ENCODE measurements at regions not wholly inside any gene's neighbourhood (a gene's known extent, or its start where the extent isn't known, plus 50 kb on each side); places are given as distances from the start of the nearest gene placed in this dataset.
A peak's percentile ranks its signal among the peaks of the same experiment; 100 is the strongest.
"Not testable (repeated sequence)": the region's sequence is repeated elsewhere in the genome, so short reads cannot be mapped to it uniquely, and the experiment has no call there.

DNA sequence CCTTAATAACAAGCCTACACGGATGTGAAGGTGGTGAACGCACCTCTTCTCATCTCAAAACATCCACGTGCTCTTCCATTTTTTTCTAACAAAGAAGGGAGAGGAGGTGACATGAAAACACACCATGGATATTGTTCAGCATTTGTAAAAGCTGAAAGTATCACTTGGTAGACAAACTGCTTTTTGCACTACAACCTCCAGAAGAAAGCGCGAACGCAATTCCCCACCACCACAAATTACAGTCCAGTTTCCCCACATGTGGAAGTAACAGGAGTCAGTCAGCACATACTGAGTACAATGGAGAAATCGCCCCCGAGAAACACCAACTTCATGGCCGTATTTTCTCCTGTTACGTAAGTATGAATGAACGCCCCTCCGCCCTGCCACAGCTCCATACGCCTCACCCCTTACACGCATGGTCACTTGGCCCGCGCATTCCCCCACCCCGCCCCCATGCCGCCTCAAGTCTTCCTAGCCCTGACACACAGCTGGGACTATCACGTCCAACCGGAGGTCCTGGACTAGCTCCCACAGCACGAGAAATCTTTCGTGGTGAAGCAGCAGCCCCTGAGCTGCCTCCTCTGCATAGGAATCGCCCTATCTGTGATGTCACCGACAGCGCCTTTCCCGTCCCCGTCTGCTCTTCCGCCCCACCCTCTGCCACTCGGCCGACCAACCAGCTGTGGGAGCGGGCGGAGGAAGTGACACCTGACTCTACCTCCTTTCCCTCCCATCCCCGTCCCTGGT is 62.4 kb upstream of the NBPF15 start:
- peak overlapping the region; percentile 59 for H3K9ac ChIP-seq (ENCODE audit: low read length)
- DNase-seq (ENCODE audit: low read depth, low spot score) (peak; percentile 57), ATAC-seq (peak; percentile 95)
- H3K79me2 ChIP-seq (ENCODE audit: insufficient read depth, low read length); intact Hi-C loops (cut with micrococcal nuclease); H3K4me1 ChIP-seq (ENCODE audit: control insufficient read depth in 1 of 2, insufficient read depth in 2 of 2, low read length in 2 of 2); CTCF ChIA-PET; H4K20me1 ChIP-seq (ENCODE audit: insufficient read depth); H3K27me3 ChIP-seq (ENCODE audit: insufficient read depth, low read length); H3K36me3 ChIP-seq (ENCODE audit: control insufficient read depth in 1 of 2, insufficient read depth in 2 of 2, low read length in 2 of 2); H3K9me2 ChIP-seq (ENCODE audit: insufficient read depth); RAD21 ChIA-PET (ENCODE audit: low non-redundant PET in 1 of 2, low total read pairs in 2 of 2, uncharacterized antibody in 2 of 2, unreplicated experiment in 2 of 2); H2AFZ ChIP-seq (ENCODE audit: low read depth, low read length, poor library complexity, severe bottlenecking); H3K4me3 ChIP-seq (replicated peaks in 1 of 2; ENCODE audit: low read depth in 1 of 2, low read length in 2 of 2); H3K9me3 ChIP-seq (ENCODE audit: control insufficient read depth in 1 of 2, insufficient read depth in 1 of 2, low read depth in 1 of 2, low read length in 2 of 2): not testable (repeated sequence)
- peak; percentile 97 for TF ChIP-seq POLR2A (IDR thresholded peaks at IDR 0.05; ENCODE audit: borderline replicate concordance, extremely low read depth, insufficient read depth, insufficient read length)
- TF ChIP-seq SP1 (IDR thresholded peaks at IDR 0.05; ENCODE audit: low read depth), result peak; percentile 51; the same call in 1 of the 2 replicates
- TF ChIP-seq JUND (IDR thresholded peaks at IDR 0.05), result peak; percentile 23; the same call in 1 of the 2 replicates
- TF ChIP-seq SIN3A (IDR thresholded peaks at IDR 0.05; ENCODE audit: low read depth), result peak; percentile 92
- TF ChIP-seq POLR2AphosphoS5 (IDR thresholded peaks at IDR 0.05; ENCODE audit: low read depth, low read length), result peak; percentile 94
- peak; percentile 12 for TF ChIP-seq ZBTB33 (IDR thresholded peaks at IDR 0.05; ENCODE audit: extremely low read depth, insufficient replicate concordance, low read length)
- peak; percentile 66 for TF ChIP-seq MAX (IDR thresholded peaks at IDR 0.05)
- peak overlapping the region; percentile 59 for H3K27ac ChIP-seq (ENCODE audit: low read depth, low read length)
- BruUV-seq (replicated peaks), result TSS peak; percentile 100
- peak overlapping the region; percentile 50 for H3K4me2 ChIP-seq (ENCODE audit: low read length)
- POLR2A ChIA-PET, result interaction anchor here (0.7 to 1.3 kb wide), 3 partner anchors 22 to 757 kb away, joined by 4 to 21 read pairs (median 8); no protein-coding TSS in a partner anchor

Measured in HCT116 (cell line).